Esophagus squamous epithelium (tissue), 4 donors: ENCODE measurements at regions not wholly inside any gene's neighbourhood (a gene's known extent, or its start where the extent isn't known, plus 50 kb on each side); places are given as distances from the start of the nearest gene placed in this dataset.

Source experiments
- CTCF ChIP-seq, 6 experiments: fragments of 450-650 bp in 4 of 6; fragments of 200-600 bp in 2 of 6; sonication (generic) in 2 of 6; IDR thresholded peaks; one replicate each; pipeline ENCODE4 v1.5.1; 2016 to 2019; ENCODE audit warnings: antibody characterized with exemption in 6 of 6, mild to moderate bottlenecking in 4 of 6, moderate library complexity in 4 of 6
- POLR2A ChIP-seq, 4 donors: fragments of 450-650 bp; IDR thresholded peaks; one replicate each; pipeline ENCODE4 v1.6.1; 2017; ENCODE audit warnings: antibody characterized with exemption in 4 of 4, mild to moderate bottlenecking in 4 of 4, moderate library complexity in 3 of 4

GRCh38 chr4:10333942-10334341 lies 123.3 kb downstream of the ZNF518B start:
- TF ChIP-seq POLR2A (IDR thresholded peaks at IDR 0.05) (no peak), CTCF (IDR thresholded peaks at IDR 0.05) (no peak)
